ENCODE measurements at regions not wholly inside any gene's neighbourhood (a gene's known extent, or its start where the extent isn't known, plus 50 kb on each side); places are given as distances from the start of the nearest gene placed in this dataset.

GRCh38 chr3:159631226-159631625 is 357.4 kb upstream of the IL12A start:
- TF ChIP-seq POLR2A (IDR thresholded peaks at IDR 0.05; ENCODE audit: low read depth, low read length) (no peak), TAF1 (IDR thresholded peaks at IDR 0.05; ENCODE audit: low read depth, low read length) (no peak), POLR2AphosphoS5 (IDR thresholded peaks at IDR 0.05; ENCODE audit: low read depth, low read length) (no peak)
